GM23338 (cell line): ENCODE measurements at regions not wholly inside any gene's neighbourhood (a gene's known extent, or its start where the extent isn't known, plus 50 kb on each side); places are given as distances from the start of the nearest gene placed in this dataset.
A peak's percentile ranks its signal among the peaks of the same experiment; 100 is the strongest.

Experiments used
- ATAC-seq: fragments of 200-7000 bp; cut with Tn5 transposase; 3 replicates; pipeline ENCODE4 v1.9.1; 2020
- DNase-seq: peaks from one replicate; pipeline ENCODE4 v3.0.0-alpha.2; 2015; ENCODE audit warnings: low spot score
- H2AFZ ChIP-seq: fragments of 200-600 bp; sonication (generic); 2 replicates; pipeline ENCODE4 v1.8.0; 2016; ENCODE audit warnings: antibody characterized with exemption, mild to moderate bottlenecking, moderate library complexity
- H3F3A ChIP-seq: fragments of 200-600 bp; sonication (generic); replicated peaks from 2 replicates; pipeline ENCODE4 v1.8.0; 2017; ENCODE audit warnings: antibody characterized with exemption, mixed run types, low read depth
- H3K27ac ChIP-seq: fragments of 200-600 bp; sonication (generic); 2 replicates; pipeline ENCODE4 v1.6.1; 2016; ENCODE audit warnings: low read depth
- H3K27me3 ChIP-seq: fragments of 200-600 bp; sonication (generic); 2 replicates; pipeline ENCODE4 v1.8.0; 2016; ENCODE audit warnings: mild to moderate bottlenecking, mixed run types, moderate library complexity; ENCODE audit not compliant: insufficient read depth
- H3K36me3 ChIP-seq: fragments of 200-600 bp; sonication (generic); 2 replicates; pipeline ENCODE4 v1.8.0; 2016; ENCODE audit warnings: mild to moderate bottlenecking; ENCODE audit not compliant: insufficient read depth
- H3K4me1 ChIP-seq: fragments of 200-600 bp; sonication (generic); 2 replicates; pipeline ENCODE4 v1.8.0; 2016; ENCODE audit warnings: mild to moderate bottlenecking, moderate library complexity; ENCODE audit not compliant: insufficient read depth
- H3K4me2 ChIP-seq: fragments of 200-600 bp; sonication (generic); 2 replicates; pipeline ENCODE4 v1.7.1; 2017; ENCODE audit warnings: mixed run types
- H3K4me3 ChIP-seq: fragments of 200-600 bp; sonication (generic); 2 replicates; pipeline ENCODE4 v1.6.1; 2016; ENCODE audit warnings: mixed run types
- H3K79me2 ChIP-seq: fragments of 200-600 bp; sonication (generic); replicated peaks from 2 replicates; pipeline ENCODE4 v1.8.0; 2017; ENCODE audit warnings: mild to moderate bottlenecking; ENCODE audit not compliant: insufficient read depth
- H3K9me2 ChIP-seq: fragments of 200-600 bp; sonication (generic); 2 replicates; pipeline ENCODE4 v1.8.0; 2017; ENCODE audit not compliant: insufficient read depth
- H4K20me1 ChIP-seq: fragments of 200-600 bp; sonication (generic); replicated peaks from 2 replicates; pipeline ENCODE4 v1.8.0; 2017; ENCODE audit warnings: mild to moderate bottlenecking; ENCODE audit not compliant: insufficient read depth
- H3K27ac Mint-ChIP-seq: 2 replicates; pipeline ENCODE4 v1.8.0; 2020; ENCODE audit warnings: inconsistent platforms, mild to moderate bottlenecking, moderate library complexity, mixed read lengths
- H3K27me3 Mint-ChIP-seq: 3 replicates; pipeline ENCODE4 v1.8.0; 2022; ENCODE audit warnings: low read depth, mild to moderate bottlenecking, moderate library complexity, mixed read lengths, inconsistent platforms; ENCODE audit not compliant: insufficient read depth, poor library complexity
- H3K36me3 Mint-ChIP-seq: 3 replicates; pipeline ENCODE4 v1.8.0; 2021; ENCODE audit warnings: low read depth, mild to moderate bottlenecking, inconsistent platforms, moderate library complexity, mixed read lengths
- H3K4me1 Mint-ChIP-seq: 3 replicates; pipeline ENCODE4 v1.8.0; 2020; ENCODE audit warnings: mild to moderate bottlenecking, inconsistent platforms, mixed read lengths
- H3K4me3 Mint-ChIP-seq: 3 replicates; pipeline ENCODE4 v1.8.0; 2021; ENCODE audit warnings: moderate library complexity, mild to moderate bottlenecking, inconsistent platforms, mixed read lengths
- H3K9me3 Mint-ChIP-seq: 3 replicates; pipeline ENCODE4 v1.8.0; 2020; ENCODE audit warnings: moderate library complexity, mild to moderate bottlenecking, inconsistent platforms, mixed read lengths
- EZH2 ChIP-seq: fragments of 200-600 bp; sonication (generic); IDR thresholded peaks from one replicate; pipeline ENCODE4 v1.8.0; 2017; ENCODE audit warnings: antibody characterized with exemption, mild to moderate bottlenecking, low read depth; ENCODE audit not compliant: unreplicated experiment
- EZH2phosphoT487 ChIP-seq: fragments of 200-600 bp; sonication (generic); IDR thresholded peaks from one replicate; pipeline ENCODE4 v1.8.1; 2018; ENCODE audit warnings: antibody characterized with exemption; ENCODE audit not compliant: unreplicated experiment
- NANOG ChIP-seq: IDR thresholded peaks from 2 replicates; pipeline ENCODE4 v1.6.1; 2016; ENCODE audit warnings: antibody characterized with exemption, borderline replicate concordance
- POLR2AphosphoS5 ChIP-seq: IDR thresholded peaks from 2 replicates; pipeline ENCODE4 v1.6.1; 2016; ENCODE audit warnings: antibody characterized with exemption, low read depth
- REST ChIP-seq: IDR thresholded peaks from one replicate; pipeline ENCODE4 v1.6.1; 2018; ENCODE audit warnings: antibody characterized with exemption; ENCODE audit not compliant: unreplicated experiment
- STAT1 ChIP-seq: IDR thresholded peaks from one replicate; pipeline ENCODE4 v1.6.1; 2016; ENCODE audit warnings: antibody characterized with exemption; ENCODE audit not compliant: unreplicated experiment
- ZNF114 ChIP-seq: fragments of 250-450 bp; sonication (Bioruptor Pico); IDR thresholded peaks from 2 replicates; pipeline ENCODE4 v1.5.0; 2020; ENCODE audit warnings: mild to moderate bottlenecking, moderate library complexity
- ZNF331 ChIP-seq: fragments of 250-450 bp; sonication (Bioruptor Pico); IDR thresholded peaks from 2 replicates; pipeline ENCODE4 v1.5.0; 2020; ENCODE audit warnings: low read depth, mild to moderate bottlenecking, moderate library complexity
- TF ChIP-seq, protein P1 (sequence below): fragments of 250-450 bp; sonication (Bioruptor Pico); IDR thresholded peaks from 2 replicates; pipeline ENCODE4 v1.5.0; 2020; ENCODE audit warnings: mild to moderate bottlenecking, moderate library complexity

GRCh38 chr18:7369006-7369405 lies 138.1 kb downstream of the LRRC30 start (continued):
- no peak for TF ChIP-seq REST
- TF ChIP-seq EZH2 = no peak
- no peak for TF ChIP-seq STAT1
- no peak for TF ChIP-seq EZH2phosphoT487

GRCh38 chr18:7370375-7370774 lies 139.5 kb downstream of the LRRC30 start:
- no peak for DNase-seq
- Histone ChIP-seq H3K27ac (no peak overlapping the region), H3K36me3 (no peaks in the 10 kb centered on the region), H3K79me2 (no peaks in the 10 kb centered on the region), H3K4me3 (no peak overlapping the region), H3K9me2 (no peaks in the 10 kb centered on the region), H4K20me1 (no peaks in the 10 kb centered on the region), H3K4me2 (no peak overlapping the region), H3K27me3 (no peaks in the 10 kb centered on the region), H2AFZ (peak overlapping the region; percentile 52; the same call in 1 of the 2 replicates), H3K4me1 (no peaks in the 10 kb centered on the region), H3F3A (no peaks in the 10 kb centered on the region)
- Mint-ChIP-seq H3K9me3 (no peaks in the 10 kb centered on the region; the same call in 2 of the 3 replicates), H3K4me3 (no peak overlapping the region), H3K36me3 (no peaks in the 10 kb centered on the region), H3K4me1 (peaks cover 5% of the 10 kb centered on the region; the same call in 2 of the 3 replicates), H3K27me3 (peaks cover 7% of the 10 kb centered on the region), H3K27ac (no peak overlapping the region)
- ATAC-seq = no peak
- TF ChIP-seq POLR2AphosphoS5 = no peak

- Histone ChIP-seq H3K79me2 (no peaks in the 10 kb centered on the region), H2AFZ (peak overlapping the region; percentile 52; the same call in 1 of the 2 replicates), H3K4me1 (no peaks in the 10 kb centered on the region), H3K36me3 (no peaks in the 10 kb centered on the region), H3K27ac (no peak overlapping the region), H3K4me2 (no peak overlapping the region), H4K20me1 (no peaks in the 10 kb centered on the region), H3F3A (no peaks in the 10 kb centered on the region), H3K27me3 (no peaks in the 10 kb centered on the region), H3K9me2 (no peaks in the 10 kb centered on the region), H3K4me3 (no peak overlapping the region)
- no peaks in the 10 kb centered on the region for H3K36me3 Mint-ChIP-seq
- H3K9me3 Mint-ChIP-seq = no peaks in the 10 kb centered on the region; the same call in 2 of the 3 replicates
- H3K27me3 Mint-ChIP-seq = peaks cover 7% of the 10 kb centered on the region
- no peak for DNase-seq
- H3K27ac Mint-ChIP-seq = no peak overlapping the region
- H3K4me3 Mint-ChIP-seq = no peak overlapping the region
- ATAC-seq = no peak
- H3K4me1 Mint-ChIP-seq = peaks cover 5% of the 10 kb centered on the region; the same call in 2 of the 3 replicates
- no peak for TF ChIP-seq NANOG
- TF ChIP-seq ZNF114 (CRISPR knock-in tag) = no peak
- no peak for TF ChIP-seq ZNF331 (CRISPR knock-in tag)
- TF ChIP-seq, protein P1, sequence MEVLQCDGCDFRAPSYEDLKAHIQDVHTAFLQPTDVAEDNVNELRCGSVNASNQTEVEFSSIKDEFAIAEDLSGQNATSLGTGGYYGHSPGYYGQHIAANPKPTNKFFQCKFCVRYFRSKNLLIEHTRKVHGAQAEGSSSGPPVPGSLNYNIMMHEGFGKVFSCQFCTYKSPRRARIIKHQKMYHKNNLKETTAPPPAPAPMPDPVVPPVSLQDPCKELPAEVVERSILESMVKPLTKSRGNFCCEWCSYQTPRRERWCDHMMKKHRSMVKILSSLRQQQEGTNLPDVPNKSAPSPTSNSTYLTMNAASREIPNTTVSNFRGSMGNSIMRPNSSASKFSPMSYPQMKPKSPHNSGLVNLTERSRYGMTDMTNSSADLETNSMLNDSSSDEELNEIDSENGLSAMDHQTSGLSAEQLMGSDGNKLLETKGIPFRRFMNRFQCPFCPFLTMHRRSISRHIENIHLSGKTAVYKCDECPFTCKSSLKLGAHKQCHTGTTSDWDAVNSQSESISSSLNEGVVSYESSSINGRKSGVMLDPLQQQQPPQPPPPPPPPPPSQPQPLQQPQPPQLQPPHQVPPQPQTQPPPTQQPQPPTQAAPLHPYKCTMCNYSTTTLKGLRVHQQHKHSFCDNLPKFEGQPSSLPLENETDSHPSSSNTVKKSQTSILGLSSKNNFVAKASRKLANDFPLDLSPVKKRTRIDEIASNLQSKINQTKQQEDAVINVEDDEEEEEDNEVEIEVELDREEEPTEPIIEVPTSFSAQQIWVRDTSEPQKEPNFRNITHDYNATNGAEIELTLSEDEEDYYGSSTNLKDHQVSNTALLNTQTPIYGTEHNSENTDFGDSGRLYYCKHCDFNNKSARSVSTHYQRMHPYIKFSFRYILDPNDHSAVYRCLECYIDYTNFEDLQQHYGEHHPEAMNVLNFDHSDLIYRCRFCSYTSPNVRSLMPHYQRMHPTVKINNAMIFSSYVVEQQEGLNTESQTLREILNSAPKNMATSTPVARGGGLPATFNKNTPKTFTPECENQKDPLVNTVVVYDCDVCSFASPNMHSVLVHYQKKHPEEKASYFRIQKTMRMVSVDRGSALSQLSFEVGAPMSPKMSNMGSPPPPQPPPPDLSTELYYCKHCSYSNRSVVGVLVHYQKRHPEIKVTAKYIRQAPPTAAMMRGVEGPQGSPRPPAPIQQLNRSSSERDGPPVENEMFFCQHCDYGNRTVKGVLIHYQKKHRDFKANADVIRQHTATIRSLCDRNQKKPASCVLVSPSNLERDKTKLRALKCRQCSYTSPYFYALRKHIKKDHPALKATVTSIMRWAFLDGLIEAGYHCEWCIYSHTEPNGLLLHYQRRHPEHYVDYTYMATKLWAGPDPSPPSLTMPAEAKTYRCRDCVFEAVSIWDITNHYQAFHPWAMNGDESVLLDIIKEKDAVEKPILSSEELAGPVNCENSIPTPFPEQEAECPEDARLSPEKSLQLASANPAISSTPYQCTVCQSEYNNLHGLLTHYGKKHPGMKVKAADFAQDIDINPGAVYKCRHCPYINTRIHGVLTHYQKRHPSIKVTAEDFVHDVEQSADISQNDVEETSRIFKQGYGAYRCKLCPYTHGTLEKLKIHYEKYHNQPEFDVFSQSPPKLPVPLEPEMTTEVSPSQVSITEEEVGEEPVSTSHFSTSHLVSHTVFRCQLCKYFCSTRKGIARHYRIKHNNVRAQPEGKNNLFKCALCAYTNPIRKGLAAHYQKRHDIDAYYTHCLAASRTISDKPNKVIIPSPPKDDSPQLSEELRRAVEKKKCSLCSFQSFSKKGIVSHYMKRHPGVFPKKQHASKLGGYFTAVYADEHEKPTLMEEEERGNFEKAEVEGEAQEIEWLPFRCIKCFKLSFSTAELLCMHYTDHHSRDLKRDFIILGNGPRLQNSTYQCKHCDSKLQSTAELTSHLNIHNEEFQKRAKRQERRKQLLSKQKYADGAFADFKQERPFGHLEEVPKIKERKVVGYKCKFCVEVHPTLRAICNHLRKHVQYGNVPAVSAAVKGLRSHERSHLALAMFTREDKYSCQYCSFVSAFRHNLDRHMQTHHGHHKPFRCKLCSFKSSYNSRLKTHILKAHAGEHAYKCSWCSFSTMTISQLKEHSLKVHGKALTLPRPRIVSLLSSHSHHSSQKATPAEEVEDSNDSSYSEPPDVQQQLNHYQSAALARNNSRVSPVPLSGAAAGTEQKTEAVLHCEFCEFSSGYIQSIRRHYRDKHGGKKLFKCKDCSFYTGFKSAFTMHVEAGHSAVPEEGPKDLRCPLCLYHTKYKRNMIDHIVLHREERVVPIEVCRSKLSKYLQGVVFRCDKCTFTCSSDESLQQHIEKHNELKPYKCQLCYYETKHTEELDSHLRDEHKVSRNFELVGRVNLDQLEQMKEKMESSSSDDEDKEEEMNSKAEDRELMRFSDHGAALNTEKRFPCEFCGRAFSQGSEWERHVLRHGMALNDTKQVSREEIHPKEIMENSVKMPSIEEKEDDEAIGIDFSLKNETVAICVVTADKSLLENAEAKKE (CRISPR knock-in tag) = no peak
- no peak for TF ChIP-seq EZH2
- no peak for TF ChIP-seq STAT1
These were observed 139.9 kb downstream of the LRRC30 start for GRCh38 chr18:7370802-7371201.
